ENCODE measurements at regions not wholly inside any gene's neighbourhood (a gene's known extent, or its start where the extent isn't known, plus 50 kb on each side); places are given as distances from the start of the nearest gene placed in this dataset.

DNA sequence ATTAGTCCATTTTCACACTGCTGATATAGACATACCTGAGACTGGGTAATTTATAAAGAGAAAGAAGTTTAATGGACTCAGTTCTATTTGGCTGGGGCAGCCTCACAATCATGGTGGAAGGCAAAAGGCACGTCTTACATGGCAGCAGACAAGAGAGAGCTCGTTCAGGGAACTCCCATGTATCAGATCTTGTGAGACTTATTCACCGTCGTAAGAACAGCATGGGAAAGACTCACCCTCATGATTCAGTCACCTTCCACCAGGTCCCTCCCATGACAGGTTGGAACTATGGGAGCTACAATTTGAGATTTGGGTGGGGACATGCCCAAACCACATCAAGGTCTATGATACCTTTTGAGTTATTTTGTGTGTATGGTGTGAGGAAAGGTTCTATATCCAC is 66.9 kb downstream of the METRNL start:
- TF ChIP-seq, protein P1, sequence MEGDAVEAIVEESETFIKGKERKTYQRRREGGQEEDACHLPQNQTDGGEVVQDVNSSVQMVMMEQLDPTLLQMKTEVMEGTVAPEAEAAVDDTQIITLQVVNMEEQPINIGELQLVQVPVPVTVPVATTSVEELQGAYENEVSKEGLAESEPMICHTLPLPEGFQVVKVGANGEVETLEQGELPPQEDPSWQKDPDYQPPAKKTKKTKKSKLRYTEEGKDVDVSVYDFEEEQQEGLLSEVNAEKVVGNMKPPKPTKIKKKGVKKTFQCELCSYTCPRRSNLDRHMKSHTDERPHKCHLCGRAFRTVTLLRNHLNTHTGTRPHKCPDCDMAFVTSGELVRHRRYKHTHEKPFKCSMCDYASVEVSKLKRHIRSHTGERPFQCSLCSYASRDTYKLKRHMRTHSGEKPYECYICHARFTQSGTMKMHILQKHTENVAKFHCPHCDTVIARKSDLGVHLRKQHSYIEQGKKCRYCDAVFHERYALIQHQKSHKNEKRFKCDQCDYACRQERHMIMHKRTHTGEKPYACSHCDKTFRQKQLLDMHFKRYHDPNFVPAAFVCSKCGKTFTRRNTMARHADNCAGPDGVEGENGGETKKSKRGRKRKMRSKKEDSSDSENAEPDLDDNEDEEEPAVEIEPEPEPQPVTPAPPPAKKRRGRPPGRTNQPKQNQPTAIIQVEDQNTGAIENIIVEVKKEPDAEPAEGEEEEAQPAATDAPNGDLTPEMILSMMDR (conservative IDR thresholded peaks at IDR 0.05): no peak
- TF ChIP-seq ZFX (IDR thresholded peaks at IDR 0.05): no peak
